SK-N-SH (cell line): ENCODE measurements at regions not wholly inside any gene's neighbourhood (a gene's known extent, or its start where the extent isn't known, plus 50 kb on each side); places are given as distances from the start of the nearest gene placed in this dataset.

Experiments
- EP300 ChIP-seq, 2 experiments: IDR thresholded peaks; 2 replicates each; pipeline versions ENCODE4 v1.4.0 to v1.6.1; 2012; ENCODE audit warnings: borderline replicate concordance in 1 of 2, low read depth in 1 of 2, low read length in 1 of 2
- POLR2AphosphoS5 ChIP-seq: IDR thresholded peaks from 2 replicates; pipeline ENCODE4 v1.6.1; 2012; ENCODE audit warnings: low read depth, low read length
- RFX5 ChIP-seq: IDR thresholded peaks from 2 replicates; pipeline ENCODE4 v1.6.1; 2012; ENCODE audit warnings: mild to moderate bottlenecking, improper control_type of control experiment, low read length
- YY1 ChIP-seq: IDR thresholded peaks from 2 replicates; pipeline ENCODE4 v1.4.0; 2012; ENCODE audit warnings: low read depth, mild to moderate bottlenecking
- TF ChIP-seq, protein P1 (sequence below): fragments of 200-600 bp; sonication (generic); IDR thresholded peaks from 2 replicates; pipeline ENCODE4 v1.6.1; 2017; ENCODE audit warnings: antibody characterized with exemption, mild to moderate bottlenecking, moderate library complexity
- TF ChIP-seq, protein P2 (sequence below): IDR thresholded peaks from 2 replicates; pipeline ENCODE4 v1.4.0; 2012; ENCODE audit warnings: low read depth, borderline replicate concordance

DNA sequence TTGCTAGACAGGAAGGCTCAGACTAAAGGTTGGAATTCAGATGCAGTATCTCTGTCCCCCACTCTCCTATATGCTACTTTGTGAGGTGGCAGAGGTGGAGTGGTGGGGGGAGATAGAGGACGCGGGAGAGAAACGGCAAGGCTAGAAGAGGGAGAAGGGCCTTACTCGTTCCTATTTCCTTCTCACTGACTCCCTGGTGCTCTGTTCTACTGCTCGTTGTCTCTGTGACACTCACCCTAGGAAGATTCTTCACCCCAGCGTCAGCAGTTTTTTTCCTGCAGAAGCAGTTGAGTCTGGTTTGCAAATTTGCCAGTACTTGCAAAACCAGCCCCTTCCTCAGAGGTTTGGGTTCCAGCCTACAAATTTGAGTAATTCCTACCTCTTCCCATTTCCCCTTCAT lies 801.1 kb upstream of the SLC35B3 start:
- TF ChIP-seq, protein P1, sequence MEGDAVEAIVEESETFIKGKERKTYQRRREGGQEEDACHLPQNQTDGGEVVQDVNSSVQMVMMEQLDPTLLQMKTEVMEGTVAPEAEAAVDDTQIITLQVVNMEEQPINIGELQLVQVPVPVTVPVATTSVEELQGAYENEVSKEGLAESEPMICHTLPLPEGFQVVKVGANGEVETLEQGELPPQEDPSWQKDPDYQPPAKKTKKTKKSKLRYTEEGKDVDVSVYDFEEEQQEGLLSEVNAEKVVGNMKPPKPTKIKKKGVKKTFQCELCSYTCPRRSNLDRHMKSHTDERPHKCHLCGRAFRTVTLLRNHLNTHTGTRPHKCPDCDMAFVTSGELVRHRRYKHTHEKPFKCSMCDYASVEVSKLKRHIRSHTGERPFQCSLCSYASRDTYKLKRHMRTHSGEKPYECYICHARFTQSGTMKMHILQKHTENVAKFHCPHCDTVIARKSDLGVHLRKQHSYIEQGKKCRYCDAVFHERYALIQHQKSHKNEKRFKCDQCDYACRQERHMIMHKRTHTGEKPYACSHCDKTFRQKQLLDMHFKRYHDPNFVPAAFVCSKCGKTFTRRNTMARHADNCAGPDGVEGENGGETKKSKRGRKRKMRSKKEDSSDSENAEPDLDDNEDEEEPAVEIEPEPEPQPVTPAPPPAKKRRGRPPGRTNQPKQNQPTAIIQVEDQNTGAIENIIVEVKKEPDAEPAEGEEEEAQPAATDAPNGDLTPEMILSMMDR: no peak
- TF ChIP-seq, protein P2, sequence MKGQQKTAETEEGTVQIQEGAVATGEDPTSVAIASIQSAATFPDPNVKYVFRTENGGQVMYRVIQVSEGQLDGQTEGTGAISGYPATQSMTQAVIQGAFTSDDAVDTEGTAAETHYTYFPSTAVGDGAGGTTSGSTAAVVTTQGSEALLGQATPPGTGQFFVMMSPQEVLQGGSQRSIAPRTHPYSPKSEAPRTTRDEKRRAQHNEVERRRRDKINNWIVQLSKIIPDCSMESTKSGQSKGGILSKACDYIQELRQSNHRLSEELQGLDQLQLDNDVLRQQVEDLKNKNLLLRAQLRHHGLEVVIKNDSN: no peak
- no peak for TF ChIP-seq POLR2AphosphoS5
- TF ChIP-seq RFX5: no peak
- no peak for TF ChIP-seq EP300 (IDR thresholded peaks at IDR 0.05; ENCODE audit: borderline replicate concordance in 1 of 2, low read depth in 1 of 2, low read length in 1 of 2)
- no peak for TF ChIP-seq YY1
